Middle frontal gyrus (tissue), 1 donor: ENCODE measurements at regions not wholly inside any gene's neighbourhood (a gene's known extent, or its start where the extent isn't known, plus 50 kb on each side); places are given as distances from the start of the nearest gene placed in this dataset.
A peak's percentile ranks its signal among the peaks of the same experiment; 100 is the strongest.

ENCODE experiments used
- DNase-seq: peaks from one replicate; pipeline ENCODE4 v3.0.0-alpha.2; 2015; ENCODE audit warnings: low spot score; ENCODE audit errors: extremely low spot score

DNA sequence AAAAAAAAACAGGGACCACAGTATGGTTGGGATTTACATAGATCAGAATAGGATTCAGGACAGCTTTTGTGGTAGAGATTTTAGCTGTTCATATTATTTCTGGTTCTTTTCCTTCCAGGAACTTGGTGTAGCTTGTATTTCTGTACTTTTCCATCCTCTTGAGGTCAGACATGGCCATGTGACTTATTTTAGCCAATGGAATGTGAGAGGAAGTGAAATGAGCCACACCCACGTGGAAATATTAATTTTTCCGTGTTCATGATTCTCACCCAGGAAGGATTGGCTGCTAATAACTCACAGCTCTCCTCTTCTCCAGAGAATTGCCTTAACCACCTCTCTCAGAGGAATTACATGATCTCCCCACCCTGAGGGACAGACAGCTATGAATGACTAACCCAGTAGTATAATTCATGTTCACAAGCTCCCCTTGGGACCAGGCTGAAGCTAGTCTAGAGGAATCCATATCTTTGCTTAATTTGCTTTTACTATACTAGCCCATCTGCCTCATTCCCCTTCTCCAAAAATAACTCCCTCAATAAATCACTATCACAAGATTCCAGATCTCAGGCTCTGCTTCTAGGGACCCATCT, 340.4 kb downstream of the NUAK1 start:
- DNase-seq: no peak

DNA sequence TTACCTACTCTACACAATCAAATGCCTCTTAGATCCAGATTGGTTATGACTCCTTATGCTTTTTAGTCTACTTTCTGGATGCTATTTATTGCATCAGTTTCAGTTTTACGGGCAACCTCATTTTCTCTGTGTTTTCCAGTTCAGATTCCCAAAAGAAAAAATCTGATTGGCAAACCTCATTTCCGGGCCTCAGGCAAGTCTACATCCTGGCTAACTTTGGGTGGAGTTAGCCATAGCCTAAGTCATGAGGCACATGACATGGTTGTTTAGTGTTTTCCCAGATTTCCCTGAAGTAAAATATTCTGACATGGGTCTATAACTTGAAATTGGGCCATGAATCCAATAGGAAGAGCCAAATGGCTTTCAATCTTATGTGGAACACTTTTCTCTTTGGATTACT, 339.7 kb downstream of the NUAK1 start:
- no peak for DNase-seq

DNA sequence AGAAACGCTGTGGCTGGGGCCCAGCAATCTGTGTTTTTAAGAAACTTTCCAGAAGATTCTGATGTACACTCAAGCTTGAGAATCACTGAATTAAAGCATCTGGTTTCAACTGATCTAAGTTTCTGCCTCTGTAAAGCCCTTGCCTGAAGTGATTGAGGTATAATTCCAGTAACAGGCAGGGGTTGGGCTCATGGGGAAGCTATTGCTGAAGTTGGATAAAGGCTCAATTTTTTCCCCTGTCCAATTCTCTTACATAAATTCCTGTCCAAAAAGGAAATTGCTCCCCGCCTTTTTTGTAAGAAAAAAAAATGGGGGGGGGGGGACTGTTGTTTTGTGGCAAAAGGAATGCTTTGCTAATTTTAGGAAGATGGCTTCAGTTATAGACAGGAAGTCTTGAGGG, 337.4 kb downstream of the NUAK1 start:
- no peak for DNase-seq

DNA sequence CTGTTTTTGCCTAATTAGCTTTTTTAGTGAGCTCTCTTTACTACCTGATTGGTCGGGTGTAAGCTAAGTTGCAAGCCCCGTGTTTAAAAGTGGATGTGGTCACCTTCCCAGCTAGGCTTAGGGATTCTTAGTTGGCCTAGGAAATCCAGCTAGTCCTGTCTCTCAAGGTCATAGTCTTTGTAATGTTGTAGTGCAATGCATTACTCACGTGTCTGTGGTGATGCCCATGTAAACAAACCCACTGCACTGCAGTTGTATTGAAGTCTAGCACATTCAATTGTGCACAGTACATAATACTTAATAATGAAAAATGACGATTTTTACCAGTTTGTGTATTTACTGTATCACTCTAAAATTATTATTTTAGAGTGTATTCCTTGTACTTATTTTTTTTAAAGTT, 335.5 kb downstream of the NUAK1 start:
- no peak for DNase-seq

DNA sequence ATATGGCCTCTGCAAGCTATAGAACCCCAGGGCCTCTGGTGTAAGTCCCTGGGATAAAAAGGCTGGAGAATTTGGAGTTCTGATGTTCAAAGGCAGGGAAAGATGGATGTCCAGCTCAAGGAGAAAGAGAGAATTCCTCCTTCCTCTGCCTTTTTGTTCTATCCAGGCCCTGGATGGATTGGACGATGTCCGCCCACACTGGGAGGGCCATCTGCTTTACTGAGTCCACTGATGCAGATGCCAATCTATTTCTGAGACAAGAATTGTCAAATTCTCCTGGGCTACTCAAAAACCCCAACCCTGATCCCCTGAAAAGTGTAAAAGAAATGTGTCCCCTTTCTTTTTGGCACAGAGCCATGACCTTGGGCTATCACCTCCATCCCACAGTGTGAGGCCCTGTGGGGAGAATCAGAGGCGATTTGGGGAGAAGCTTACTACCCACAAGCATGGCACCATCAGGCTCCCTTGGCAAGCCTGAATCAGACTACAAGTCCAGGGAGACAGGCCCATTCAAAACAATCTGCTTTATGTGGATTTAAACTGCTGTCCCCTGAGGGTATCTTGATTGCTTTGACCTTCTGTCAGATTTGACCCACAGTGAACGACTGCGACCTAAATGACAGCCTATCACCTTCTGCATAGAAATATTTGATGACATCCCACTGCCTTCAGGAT, 334.0 kb downstream of the NUAK1 start:
- no peak for DNase-seq

DNA sequence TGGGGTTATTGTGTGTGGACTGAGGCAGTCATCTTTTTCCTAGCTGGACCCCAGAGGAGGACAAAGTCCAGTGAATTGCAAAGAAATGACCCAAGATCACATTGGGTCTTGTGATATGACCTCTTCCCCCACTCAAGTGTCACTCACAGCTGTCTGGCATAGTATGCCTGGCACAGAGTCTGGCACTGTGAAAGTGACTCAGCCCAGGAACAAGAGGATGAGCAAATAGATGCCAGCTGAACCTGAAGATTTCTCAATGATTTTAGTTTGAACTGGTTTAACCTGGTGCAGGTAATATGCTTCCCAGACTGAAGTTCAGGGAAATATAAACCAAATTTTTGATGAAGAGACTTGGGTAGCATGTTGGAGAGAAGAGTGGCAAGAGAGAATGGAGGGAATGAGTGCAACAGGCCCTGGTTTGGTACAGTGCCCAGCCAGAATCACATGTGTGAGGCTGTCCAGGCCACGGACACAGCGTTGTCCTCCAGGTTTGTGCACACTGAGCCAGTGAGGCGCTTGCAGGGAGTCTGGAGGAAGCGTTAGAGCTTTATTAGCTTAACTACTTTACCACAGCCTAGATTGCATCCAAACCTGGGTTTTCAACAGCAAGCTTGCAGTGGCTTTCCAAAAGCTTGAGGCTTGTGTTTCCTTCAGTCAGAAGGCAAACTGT, 332.9 kb downstream of the NUAK1 start:
- DNase-seq: no peak

DNA sequence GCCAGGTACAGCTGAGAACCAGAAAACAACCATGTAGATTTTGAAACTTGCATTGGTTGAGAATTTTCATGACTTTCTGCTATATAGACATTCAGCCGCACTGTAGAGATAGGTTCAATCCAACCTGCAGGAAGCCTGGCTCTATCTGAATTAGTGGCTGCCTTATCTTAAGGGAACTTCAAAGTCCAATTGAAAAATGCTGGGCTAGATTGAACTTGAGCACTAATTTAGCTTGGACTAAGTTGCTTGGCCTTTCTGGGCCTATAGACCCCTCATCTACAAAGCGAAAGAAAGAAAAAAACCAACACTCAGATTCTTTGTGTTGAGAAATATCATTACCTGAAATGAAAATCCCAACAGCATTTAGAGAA, 332.4 kb downstream of the NUAK1 start:
- no peak for DNase-seq

DNA sequence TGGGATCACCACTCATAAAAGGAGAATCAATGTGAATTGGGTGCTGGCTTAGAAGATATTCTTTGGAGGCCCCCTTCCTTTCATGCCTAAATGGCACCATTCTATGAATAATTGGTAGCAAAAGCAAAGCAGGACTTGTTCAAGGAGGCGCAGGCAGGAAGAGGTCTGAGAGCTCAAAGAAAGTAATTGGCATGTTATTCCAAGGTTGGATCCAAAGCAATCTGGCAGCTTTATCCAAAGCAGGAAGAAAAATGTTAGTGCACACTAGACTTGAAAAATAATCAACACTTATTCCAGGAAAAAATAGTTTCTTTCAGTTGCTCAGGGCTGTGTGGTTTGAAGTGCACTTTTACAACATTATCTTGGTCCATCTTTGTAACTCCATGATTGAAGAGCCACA, 326.4 kb downstream of the NUAK1 start:
- DNase-seq: no peak

DNA sequence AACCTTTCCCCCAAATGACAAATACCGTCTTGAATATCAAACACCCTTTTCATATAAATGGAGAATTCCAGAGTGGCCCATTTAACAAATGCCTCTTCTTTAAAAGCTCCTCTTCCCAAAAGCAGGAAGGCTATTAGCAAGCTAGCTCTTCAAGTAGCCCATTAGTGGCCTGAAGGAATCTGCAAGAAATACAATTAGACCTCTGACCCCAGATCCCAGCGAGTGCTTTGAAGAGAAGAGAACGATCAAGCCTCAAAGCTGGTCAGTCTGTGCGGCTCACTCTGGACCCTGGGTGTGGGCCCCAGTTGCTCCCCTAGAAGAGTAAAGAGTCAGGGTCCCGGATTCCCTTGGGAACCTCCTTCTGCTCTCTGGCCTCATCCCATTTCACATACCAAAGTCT, 325.6 kb downstream of the NUAK1 start:
- no peak for DNase-seq

DNA sequence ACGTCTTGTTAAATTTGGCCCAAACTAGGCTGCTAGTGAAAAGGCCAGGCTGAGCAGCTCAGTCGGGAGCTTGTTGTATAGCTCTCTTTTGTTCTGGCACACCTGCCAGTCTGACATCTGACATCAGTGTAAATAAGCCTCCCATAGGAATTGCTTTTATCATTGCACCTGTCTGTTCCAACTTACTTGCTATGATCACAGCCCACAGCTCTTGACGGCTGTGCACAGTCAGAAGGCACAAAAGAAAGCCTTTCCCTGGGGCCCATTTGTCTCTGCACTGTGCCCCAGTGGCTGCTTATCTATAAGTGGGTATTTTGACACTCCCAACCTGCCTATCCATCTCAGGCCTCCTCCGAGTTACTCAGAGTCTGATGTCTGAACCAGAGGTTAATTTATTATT, 324.5 kb downstream of the NUAK1 start:
- DNase-seq: no peak

DNA sequence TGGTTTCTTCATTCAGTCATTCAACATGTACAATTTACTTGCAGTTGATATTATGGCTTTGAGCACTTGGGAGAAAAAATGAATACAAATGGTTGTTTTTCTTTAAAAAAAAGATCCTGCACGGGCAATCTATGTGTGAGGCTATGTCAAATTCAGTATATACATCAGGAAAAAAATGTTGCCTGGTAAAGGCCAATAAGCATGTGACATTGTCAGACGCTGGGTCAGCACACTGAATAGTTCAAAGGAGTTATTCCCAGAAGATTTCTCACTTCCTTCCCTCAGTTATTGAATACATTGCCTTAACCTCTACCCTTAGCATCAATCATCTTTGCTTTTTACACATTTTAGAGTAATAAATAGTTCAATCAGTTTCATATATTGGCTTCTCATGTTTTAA, 319.2 kb downstream of the NUAK1 start:
- no peak for DNase-seq

DNA sequence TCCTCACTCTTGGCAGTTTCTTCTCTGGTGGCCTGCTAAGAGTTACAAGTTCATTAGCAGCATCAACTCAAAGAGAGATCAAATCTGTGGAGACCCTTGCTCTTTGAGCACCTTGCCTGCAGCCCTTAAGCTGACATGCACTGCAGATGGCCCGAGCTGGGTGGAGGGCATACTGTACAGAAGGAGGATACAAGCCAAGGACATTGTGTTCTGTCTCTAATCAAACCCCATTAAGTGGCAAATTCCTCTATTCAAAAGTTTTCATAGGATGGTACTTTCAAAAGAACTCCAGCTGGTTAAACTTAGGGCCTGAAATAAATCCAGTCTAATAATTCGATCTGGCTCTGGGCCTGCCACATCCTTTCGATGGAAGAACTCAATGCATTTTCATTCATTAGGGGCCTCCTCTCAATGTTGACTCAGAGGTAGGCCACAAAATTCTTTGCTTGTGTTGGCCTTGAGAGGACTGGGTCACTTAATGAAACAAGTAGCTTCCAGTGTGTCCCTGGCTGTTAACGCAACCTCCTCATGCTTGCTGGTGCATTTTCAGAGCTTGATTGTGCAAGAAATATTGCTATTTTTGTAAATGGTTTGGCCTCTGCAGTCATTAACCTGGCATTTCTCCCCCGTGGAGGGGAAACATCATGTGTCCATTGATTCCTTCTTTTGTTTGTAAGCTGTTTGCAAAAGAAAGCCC, 318.2 kb downstream of the NUAK1 start:
- no peak for DNase-seq

DNA sequence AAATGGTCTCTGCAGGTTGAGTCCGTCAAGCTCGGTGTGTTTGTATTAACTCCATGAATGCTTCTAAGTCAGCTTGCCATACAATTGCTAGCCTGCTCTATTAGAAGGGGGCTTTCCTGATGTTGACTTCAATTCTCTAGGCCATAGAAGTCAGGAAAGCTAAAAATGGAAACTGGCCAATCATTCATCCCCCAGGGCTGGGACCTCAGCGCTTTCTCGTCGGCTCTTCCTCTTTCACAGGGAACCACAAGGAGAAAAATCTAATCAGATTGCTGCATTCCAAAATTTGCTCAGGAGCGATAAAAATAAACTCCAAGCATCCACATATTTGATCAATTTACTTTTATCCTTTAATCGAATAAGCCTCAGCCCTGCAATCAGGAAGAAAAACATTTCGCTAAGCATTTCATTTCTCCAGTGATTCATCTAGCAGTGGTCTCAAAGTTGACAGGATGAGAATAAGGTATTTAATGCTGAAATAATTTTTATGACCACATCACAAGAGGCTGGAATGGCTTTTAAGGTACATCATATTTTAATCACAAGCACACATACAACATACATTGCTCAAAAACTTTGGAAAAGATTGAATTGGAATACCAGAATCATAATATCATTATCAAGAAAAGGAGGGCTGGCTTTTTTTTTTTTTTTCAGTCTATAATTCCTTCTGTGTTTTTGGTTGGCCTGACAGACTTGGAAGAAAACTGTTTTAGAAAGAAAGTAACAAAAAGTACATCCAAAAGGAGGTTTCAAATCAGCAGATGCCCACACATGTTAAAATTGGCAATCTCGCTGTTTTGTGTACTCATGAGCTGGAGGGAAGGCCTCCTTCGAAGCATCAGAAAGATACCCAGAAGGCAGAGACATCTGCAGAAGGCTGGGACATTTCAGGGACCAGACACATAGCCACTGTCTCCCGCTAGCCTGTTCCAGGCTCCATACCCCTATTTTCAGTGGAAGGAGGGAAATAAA, 316.3 kb downstream of the NUAK1 start:
- peak; percentile 62 for DNase-seq

DNA sequence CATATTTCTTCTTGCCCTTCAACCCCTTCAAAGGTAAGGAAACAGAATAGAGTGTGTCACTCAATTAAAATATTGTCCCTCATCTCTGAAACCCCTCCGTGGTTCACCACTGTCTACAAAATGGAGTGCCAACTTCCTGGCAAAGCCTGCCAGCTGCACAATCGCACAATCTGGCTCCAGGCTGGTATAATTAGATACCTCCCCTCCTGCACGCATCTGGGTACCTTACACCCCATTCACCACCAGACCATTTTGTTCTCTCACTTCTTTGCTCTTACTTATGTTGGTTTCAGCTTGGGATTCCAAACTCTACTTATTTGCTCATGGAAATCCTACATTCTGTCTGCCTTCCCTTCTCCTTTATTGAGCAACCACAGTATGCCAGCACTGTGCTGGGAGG, 314.9 kb downstream of the NUAK1 start:
- no peak for DNase-seq

DNA sequence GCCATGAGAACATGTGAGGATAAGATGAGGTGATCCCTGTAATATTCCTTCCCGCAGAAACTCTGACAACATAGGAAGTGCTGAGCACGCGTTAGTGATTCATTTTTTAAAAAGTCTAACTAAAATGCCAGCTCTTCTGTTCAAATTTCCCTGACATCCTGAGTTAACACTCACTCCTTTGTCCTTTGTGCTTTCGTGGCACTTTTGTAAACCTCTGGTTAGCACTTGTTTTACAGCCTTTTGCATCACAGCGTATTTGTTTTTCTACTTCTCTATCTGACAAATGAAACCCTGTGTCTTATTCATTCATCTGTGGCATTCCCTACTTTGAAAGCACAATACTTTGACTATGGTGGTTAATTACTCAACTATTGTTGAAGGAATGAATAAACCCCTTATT, 313.6 kb downstream of the NUAK1 start:
- DNase-seq: no peak

DNA sequence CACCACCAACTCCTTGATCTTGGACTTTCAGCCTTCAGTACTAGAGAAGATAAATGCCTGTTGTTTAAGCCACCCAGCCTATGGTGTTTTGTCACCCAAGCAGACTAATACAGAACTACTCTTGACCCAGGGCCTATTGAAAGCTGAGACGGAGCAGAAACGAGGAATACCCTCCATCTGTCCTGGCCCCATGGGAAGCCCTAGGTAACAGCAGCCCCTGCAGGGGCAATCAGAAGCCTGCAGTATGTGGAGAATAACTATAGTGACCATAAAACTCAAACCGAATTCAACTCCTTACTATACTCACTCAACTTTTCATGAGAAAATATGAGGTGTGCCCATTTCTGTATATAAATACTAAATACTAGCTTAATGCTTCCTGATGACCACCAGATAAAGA, 307.4 kb downstream of the NUAK1 start:
- DNase-seq: no peak

DNA sequence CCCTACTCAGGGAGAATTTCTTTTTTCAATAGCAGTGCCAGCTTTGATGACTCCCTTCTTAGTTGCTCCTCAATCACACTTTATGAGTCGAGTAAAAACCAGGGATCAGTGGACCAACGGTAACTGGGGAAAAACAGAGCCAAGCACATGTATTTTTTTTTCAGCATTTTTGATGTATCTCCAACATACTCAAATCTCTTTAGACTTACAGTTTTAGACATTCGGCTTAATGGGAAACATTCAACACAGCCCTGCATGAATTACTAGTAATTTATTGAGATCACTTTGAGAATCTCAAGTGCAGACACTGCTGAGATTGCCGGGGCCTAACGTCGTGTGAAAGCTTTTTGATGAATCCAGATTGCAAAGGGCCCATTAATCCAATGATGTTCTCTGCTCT, 306.7 kb downstream of the NUAK1 start:
- no peak for DNase-seq

DNA sequence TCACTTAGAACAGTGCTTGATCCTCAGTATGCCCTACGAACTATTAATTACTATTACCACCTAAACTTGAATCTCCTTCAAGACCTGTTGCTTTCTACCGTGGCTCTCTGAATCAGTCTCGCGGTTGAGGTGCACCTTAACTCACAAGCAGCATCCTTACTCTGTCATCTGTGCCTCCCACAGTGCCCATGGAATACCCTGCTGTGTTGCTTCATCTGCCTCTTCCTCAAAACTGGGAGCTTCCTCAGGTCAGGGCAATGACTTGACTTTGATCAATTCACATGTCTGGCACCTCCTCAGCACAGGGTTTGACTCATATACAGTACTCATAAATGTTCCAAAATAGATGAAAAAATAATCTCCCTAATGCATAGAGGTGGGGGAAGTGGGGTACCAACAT, 305.9 kb downstream of the NUAK1 start:
- no peak for DNase-seq

DNA sequence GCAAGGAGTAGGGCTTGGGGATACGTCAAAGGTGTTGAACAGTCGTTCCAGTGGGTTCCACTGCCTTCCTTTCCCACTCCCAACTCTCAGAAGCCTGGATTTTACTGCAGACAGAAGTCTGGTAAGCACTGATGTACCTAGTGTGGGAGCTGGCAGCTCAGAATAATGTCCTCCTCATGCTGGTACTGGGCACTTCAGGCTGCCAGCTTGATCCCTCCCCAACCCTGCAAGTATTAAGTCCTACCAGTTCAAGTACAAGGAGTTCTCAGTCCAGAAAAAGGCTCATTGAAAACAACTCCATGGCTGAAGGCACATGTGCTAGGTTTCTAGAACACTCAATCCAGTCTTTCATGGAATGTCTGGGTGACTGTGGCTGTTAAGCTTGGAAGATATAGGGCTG, 304.3 kb downstream of the NUAK1 start:
- no peak for DNase-seq

DNA sequence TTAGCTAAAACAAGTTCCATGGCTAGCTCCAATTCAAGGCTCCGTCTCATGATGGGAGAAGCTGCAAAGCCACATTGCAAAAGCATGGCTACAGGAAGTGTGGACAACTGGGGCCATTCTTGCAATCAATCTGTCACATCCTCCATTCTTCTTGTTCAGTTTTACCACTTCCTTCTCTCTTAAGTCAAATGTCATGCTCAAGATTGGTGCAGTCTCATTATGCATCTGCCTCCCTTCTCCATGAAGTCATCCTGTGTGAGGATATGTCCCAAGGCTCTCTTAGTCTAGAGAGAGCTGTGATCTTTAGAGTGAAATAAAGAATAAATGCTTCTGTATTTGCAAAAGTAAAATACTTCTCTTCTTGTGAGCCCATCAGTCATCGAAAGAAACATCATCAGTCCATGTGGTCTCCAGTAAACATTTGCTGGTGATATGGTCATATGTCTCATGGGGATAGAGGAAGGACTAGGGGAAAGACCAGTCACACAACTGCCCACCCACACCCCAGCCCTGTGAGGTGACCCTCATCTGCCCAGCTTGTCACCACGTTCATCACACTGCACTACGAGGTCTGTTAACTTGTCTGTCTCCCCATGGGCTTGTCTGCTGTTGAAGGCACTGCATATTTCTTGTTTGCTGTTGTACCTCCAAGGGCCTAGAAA, 303.0 kb downstream of the NUAK1 start:
- no peak for DNase-seq

DNA sequence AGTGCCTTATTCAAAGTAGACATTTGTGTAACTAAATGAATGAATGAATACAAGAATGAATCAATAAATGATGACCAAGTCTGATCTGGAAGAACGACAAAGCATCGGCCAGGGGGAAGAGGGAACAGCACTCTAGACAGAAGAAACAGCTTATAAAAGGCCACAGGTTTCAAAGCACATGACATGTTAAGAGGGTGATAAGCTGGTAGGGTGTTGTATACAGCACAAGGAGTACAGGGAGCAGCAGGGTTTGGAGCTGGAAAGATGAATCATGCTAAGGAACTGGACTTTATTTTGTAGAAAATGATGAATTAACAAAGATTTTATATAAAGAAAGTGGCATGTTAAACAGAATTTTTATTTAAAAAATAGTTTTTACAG, 302.5 kb downstream of the NUAK1 start:
- DNase-seq: no peak
